ENCODE measurements at regions not wholly inside any gene's neighbourhood (a gene's known extent, or its start where the extent isn't known, plus 50 kb on each side); places are given as distances from the start of the nearest gene placed in this dataset.

DNA sequence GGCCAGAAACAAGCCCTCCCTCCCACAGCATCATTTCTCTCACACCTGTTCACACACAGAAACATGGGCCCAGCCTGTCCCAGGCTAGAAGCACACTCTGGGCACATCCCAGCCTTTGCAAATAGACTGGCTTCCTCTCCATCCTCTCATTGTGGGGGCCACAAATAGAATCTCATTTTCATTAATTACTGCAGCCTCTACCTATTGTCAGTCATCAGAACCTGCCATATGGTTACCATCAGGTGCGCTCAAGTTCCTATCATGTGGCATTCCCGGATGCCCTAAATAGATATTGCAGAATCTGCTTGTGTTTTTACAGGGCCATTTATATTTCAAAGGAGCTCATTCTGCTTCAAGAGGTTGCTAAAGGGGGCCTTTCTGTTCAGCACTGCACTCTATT is 460.7 kb downstream of the BCL11A start:
- no peaks in the 10 kb centered on the region for H4K20me1 ChIP-seq (ENCODE audit: control insufficient read depth, insufficient read depth)
- DNase-seq (ENCODE audit: low read depth, low spot score) (no peak), ATAC-seq (no peak), FAIRE-seq (no peak)
- no peak overlapping the region for H3K4me3 ChIP-seq
- H2AFZ ChIP-seq (ENCODE audit: control insufficient read depth, low read depth, low read length) = no peak overlapping the region
- no TSS peak for BruUV-seq (replicated peaks)
- CTCF ChIA-PET = no interaction called here
- POLR2A ChIA-PET = no interaction called here
- no peaks in the 10 kb centered on the region for H3K36me3 ChIP-seq (ENCODE audit: control insufficient read depth in 2 of 2, insufficient read depth in 2 of 2, low read length in 1 of 2)
- SMC1A ChIA-PET (ENCODE audit: uncharacterized antibody, unreplicated experiment) = no interaction called here
- intact Hi-C loops (cut with micrococcal nuclease; ENCODE audit: unreplicated experiment) = no loop called here
- no peak for TF ChIP-seq HDGF (IDR thresholded peaks at IDR 0.05)
- TF ChIP-seq ZZZ3 (IDR thresholded peaks at IDR 0.05; ENCODE audit: control insufficient read depth, insufficient read length, low read depth) = no peak
- TF ChIP-seq DPF2 (IDR thresholded peaks at IDR 0.05) = no peak
- no peak for TF ChIP-seq ATF7 (IDR thresholded peaks at IDR 0.05; ENCODE audit: low read depth)
- no peak for TF ChIP-seq FOXM1 (IDR thresholded peaks at IDR 0.05; ENCODE audit: low read depth, low read length)
- RAD21 ChIA-PET (ENCODE audit: unreplicated experiment) = no interaction called here
- no peak overlapping the region for H3K9ac ChIP-seq (ENCODE audit: control insufficient read depth, insufficient read depth, low read length)
- no peaks in the 10 kb centered on the region for H3K4me1 ChIP-seq (ENCODE audit: control insufficient read depth, insufficient read depth, low read length)
- no peaks in the 10 kb centered on the region for H3K79me2 ChIP-seq (ENCODE audit: control insufficient read depth, insufficient read depth, low read length)
- no peak overlapping the region for H3K4me2 ChIP-seq (ENCODE audit: control insufficient read depth, insufficient read depth)
- no peaks in the 10 kb centered on the region for H3K9me3 ChIP-seq (replicated peaks; ENCODE audit: control insufficient read depth, insufficient read depth, low read length)
- in situ Hi-C loops (cut with MboI) = no loop called here
- WGBS (ENCODE audit: insufficient coverage, insufficient replicate concordance, low lambda C conversion rate, missing lambda C conversion rate) = 92% methylated on average over 2 of the region's 2 CpGs
- no peak overlapping the region for H3K27ac ChIP-seq (ENCODE audit: control insufficient read depth, insufficient read depth)
- H3K27me3 ChIP-seq (replicated peaks in 1 of 2; ENCODE audit: control insufficient read depth in 2 of 2, insufficient read depth in 2 of 2, low read length in 1 of 2) = no peaks in the 10 kb centered on the region

DNA sequence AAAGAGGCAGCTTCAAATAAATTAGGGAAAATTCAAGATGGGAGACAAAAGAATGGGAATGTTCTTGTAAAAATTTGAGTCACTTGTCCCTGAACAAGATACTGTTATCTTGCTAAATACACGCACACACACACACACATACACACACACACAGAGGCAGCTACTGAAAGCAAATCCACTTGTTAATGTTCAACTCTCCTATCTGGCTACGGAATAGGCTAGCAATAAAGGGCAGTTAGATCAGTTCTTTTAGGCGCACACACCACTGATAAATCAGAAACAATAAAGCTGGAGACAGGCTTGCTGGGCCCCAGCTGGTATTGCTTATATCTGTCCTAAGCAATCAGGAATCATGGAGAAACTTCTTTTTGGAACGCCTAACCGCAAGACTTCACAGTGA is 461.6 kb downstream of the BCL11A start:
- in situ Hi-C loops (cut with MboI) = no loop called here
- Histone ChIP-seq H3K4me1 (ENCODE audit: control insufficient read depth, insufficient read depth, low read length) (no peaks in the 10 kb centered on the region), H3K4me2 (ENCODE audit: control insufficient read depth, insufficient read depth) (no peak overlapping the region), H3K9ac (ENCODE audit: control insufficient read depth, insufficient read depth, low read length) (no peak overlapping the region), H3K27me3 (replicated peaks in 1 of 2; ENCODE audit: control insufficient read depth in 2 of 2, insufficient read depth in 2 of 2, low read length in 1 of 2) (no peaks in the 10 kb centered on the region), H3K36me3 (ENCODE audit: control insufficient read depth in 2 of 2, insufficient read depth in 2 of 2, low read length in 1 of 2) (no peaks in the 10 kb centered on the region), H3K4me3 (no peak overlapping the region), H3K79me2 (ENCODE audit: control insufficient read depth, insufficient read depth, low read length) (no peaks in the 10 kb centered on the region), H2AFZ (ENCODE audit: control insufficient read depth, low read depth, low read length) (no peak overlapping the region), H3K27ac (ENCODE audit: control insufficient read depth, insufficient read depth) (no peak overlapping the region), H4K20me1 (ENCODE audit: control insufficient read depth, insufficient read depth) (no peaks in the 10 kb centered on the region), H3K9me3 (replicated peaks; ENCODE audit: control insufficient read depth, insufficient read depth, low read length) (no peaks in the 10 kb centered on the region)
- no TSS peak for BruUV-seq (replicated peaks)
- 48% methylated on average over 5 of the region's 5 CpGs for WGBS (ENCODE audit: insufficient coverage, insufficient replicate concordance, low lambda C conversion rate, missing lambda C conversion rate)
- POLR2A ChIA-PET = no interaction called here
- RAD21 ChIA-PET (ENCODE audit: unreplicated experiment) = no interaction called here
- SMC1A ChIA-PET (ENCODE audit: uncharacterized antibody, unreplicated experiment) = no interaction called here
- FAIRE-seq (no peak), ATAC-seq (no peak), DNase-seq (ENCODE audit: low read depth, low spot score) (no peak)
- intact Hi-C loops (cut with micrococcal nuclease; ENCODE audit: unreplicated experiment) = no loop called here
- CTCF ChIA-PET = no interaction called here
- TF ChIP-seq POLR2A (IDR thresholded peaks at IDR 0.05; ENCODE audit: low read depth, low read length) (no peak), HDGF (IDR thresholded peaks at IDR 0.05) (no peak), SMAD1 (IDR thresholded peaks at IDR 0.05; ENCODE audit: low read depth, partially characterized antibody) (no peak), NFYB (IDR thresholded peaks at IDR 0.05; ENCODE audit: insufficient read depth, low read depth, low read length) (no peak), FOXM1 (IDR thresholded peaks at IDR 0.05; ENCODE audit: low read depth, low read length) (no peak), TCF7 (IDR thresholded peaks at IDR 0.05; ENCODE audit: borderline replicate concordance) (no peak), ETV6 (conservative IDR thresholded peaks at IDR 0.05 in 1 of 2, IDR thresholded peaks at IDR 0.05 in 1 of 2; ENCODE audit: borderline replicate concordance in 1 of 2, low read depth in 1 of 2) (no peak), NFIC (IDR thresholded peaks at IDR 0.05; ENCODE audit: low read depth, low read length) (no peak), PML (IDR thresholded peaks at IDR 0.05; ENCODE audit: low read length) (no peak), NFXL1 (IDR thresholded peaks at IDR 0.05; ENCODE audit: borderline replicate concordance) (no peak), SP1 (IDR thresholded peaks at IDR 0.05; ENCODE audit: low read depth, low read length) (no peak), HDAC6 (IDR thresholded peaks at IDR 0.05; ENCODE audit: unreplicated experiment) (no peak), ZNF207 (IDR thresholded peaks at IDR 0.05; ENCODE audit: borderline replicate concordance) (no peak)
- TF ChIP-seq, protein P1, sequence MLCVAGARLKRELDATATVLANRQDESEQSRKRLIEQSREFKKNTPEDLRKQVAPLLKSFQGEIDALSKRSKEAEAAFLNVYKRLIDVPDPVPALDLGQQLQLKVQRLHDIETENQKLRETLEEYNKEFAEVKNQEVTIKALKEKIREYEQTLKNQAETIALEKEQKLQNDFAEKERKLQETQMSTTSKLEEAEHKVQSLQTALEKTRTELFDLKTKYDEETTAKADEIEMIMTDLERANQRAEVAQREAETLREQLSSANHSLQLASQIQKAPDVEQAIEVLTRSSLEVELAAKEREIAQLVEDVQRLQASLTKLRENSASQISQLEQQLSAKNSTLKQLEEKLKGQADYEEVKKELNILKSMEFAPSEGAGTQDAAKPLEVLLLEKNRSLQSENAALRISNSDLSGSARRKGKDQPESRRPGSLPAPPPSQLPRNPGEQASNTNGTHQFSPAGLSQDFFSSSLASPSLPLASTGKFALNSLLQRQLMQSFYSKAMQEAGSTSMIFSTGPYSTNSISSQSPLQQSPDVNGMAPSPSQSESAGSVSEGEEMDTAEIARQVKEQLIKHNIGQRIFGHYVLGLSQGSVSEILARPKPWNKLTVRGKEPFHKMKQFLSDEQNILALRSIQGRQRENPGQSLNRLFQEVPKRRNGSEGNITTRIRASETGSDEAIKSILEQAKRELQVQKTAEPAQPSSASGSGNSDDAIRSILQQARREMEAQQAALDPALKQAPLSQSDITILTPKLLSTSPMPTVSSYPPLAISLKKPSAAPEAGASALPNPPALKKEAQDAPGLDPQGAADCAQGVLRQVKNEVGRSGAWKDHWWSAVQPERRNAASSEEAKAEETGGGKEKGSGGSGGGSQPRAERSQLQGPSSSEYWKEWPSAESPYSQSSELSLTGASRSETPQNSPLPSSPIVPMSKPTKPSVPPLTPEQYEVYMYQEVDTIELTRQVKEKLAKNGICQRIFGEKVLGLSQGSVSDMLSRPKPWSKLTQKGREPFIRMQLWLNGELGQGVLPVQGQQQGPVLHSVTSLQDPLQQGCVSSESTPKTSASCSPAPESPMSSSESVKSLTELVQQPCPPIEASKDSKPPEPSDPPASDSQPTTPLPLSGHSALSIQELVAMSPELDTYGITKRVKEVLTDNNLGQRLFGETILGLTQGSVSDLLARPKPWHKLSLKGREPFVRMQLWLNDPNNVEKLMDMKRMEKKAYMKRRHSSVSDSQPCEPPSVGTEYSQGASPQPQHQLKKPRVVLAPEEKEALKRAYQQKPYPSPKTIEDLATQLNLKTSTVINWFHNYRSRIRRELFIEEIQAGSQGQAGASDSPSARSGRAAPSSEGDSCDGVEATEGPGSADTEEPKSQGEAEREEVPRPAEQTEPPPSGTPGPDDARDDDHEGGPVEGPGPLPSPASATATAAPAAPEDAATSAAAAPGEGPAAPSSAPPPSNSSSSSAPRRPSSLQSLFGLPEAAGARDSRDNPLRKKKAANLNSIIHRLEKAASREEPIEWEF (IDR thresholded peaks at IDR 0.05; ENCODE audit: insufficient replicate concordance, low read depth, low read length) = no peak

All from GM12878 (cell line).